ENCODE measurements at regions not wholly inside any gene's neighbourhood (a gene's known extent, or its start where the extent isn't known, plus 50 kb on each side); places are given as distances from the start of the nearest gene placed in this dataset.
"Not testable (repeated sequence)": the region's sequence is repeated elsewhere in the genome, so short reads cannot be mapped to it uniquely, and the experiment has no call there.

DNA sequence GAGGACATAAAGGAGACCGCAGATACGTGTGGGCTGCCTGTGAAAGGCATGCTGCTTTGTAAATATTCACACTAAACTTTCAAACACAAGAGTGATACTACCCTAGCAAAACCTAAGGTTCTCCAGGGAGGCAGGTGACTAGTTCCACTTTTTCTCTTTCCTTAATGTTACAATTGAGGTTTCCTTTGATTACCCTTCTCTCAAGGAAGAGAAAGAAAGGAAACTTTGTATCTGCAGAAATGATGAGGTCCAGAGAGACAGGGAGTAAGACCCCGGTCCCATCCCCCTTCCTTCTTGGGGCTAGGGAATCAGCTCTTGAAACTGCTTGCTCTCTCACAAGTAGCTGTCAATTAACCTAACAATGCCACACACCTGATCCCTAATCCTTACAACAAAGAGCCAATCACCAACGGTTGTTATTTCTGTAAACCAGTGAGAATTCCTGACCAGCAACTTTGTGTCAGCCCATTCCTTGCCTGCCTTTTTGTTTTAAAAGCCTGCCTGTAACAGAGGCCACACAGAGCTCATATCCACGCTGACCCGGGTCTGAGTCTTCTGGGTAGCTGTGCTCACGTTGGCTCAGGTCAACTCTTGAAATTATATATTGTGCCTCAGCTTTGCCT is 754.8 kb upstream of the FRG1 start:
- DNase-seq (ENCODE audit: low spot score) = no peak

DNA sequence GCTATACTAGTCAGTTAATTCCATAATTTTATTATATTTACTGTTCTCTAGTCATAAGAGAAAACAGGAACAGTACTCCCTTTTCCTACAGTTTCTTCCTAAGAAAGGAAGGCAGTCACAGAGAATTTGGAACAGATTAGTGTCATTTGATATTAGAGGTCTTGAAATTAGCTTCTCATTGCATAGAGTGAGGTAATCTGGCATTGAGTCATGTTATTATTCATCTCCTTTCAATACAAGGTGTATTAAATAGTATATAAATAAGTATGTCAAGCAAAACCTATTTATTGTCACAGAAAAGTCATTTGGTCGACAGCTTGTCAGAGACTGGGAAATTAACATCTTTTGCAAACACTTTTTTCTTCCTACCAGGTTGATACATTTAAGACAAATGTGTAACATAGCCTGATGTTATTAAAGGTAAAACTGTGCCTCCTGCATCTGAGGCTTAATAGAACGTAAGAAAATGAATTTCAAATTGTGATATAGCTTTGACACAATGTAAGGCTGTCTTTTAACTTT is 753.1 kb upstream of the FRG1 start:
- DNase-seq (ENCODE audit: low spot score) = no peak

DNA sequence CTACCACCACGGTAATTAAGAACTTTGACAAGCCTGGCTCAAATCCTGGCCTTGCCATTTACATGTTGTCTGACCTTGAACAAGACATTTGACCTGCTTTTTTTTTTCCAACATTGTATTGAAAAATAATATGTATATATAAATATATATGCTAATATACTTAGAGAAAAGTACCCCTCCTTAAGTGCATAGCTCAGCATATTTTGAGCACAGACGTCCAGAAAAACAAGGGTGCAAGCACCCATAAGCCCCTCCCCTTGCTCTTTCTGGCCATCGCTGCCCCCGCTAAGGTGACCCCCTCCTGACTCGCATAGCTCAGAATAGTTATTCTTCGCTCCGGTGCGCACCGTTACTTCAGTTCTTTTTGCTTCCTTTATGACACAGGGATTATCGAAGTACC is 742.0 kb upstream of the FRG1 start:
- no peak for DNase-seq (ENCODE audit: low spot score)

DNA sequence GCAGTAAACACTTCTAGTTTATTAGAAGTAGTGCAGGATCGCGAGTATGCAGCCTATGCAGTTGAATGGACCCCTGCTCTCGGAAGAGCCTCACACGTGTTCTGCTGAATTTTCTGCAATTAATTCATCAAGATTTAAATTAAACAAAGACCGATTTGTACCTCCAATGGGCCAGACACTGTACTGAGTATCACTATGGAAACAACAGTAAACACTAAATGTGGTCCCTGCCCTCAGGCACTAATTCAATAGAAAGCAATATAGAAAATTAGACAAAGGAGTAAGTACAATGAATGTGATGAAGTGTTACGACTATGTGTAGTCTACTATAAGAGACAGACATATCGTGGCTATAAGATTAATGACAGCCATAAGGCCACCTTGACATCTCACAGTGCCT is 740.3 kb upstream of the FRG1 start:
- no peak for DNase-seq (ENCODE audit: low spot score)

DNA sequence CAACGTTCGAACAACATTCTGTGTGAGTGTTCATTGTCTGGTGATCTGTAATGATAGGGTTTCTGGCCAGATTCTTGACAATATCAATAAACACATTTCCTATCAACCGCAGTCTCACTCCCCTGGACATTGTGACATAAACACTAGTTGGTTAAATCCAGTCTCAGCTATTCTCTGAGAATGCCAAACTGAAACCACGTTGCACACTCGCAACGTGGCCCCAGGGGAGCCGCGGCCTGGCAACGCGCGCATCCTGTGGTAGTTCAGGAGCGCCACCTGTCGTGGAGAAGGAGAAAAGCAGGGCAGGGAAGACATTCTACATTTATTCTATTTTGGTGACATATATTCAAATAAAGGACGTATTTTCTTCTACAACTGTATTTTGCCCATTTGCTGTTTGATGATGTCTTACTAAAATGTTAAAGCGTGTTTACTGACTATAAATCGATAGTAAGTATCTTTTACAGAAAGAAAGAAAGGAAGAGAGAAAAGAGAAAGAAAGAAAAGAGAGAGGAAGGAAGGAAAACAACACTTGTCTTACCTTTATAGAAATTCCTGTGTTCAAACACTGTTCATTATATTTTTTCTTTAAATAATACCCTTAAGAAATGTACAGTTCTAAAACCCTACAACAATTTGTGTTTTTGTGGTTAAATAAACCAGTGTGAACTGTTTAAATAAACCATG is 738.3 kb upstream of the FRG1 start:
- peak; percentile 61 for DNase-seq (ENCODE audit: low spot score)

- DNase-seq (ENCODE audit: low spot score) = peak; percentile 23
Observed at GRCh38 chr4:189202869-189203271, 737.8 kb upstream of the FRG1 start.

DNA sequence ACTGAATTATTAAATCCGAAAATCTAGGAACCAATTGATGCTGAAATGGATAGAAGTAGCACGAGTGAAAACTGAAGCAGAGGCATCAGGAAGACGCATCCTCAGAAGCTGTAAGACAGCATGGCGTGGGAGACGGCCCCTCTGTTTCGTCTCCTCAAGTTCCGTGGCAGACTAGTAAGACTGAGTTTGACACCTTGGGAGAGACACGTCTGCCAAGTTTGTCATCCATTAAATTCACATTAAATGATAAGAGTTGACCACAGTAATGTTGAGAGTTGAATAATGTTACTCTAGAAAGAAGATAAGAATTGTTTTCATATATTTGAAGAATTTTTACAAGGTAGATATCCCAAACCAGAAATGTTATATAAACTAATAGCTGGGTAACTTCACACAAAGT is 736.1 kb upstream of the FRG1 start:
- DNase-seq (ENCODE audit: low spot score) = no peak

GRCh38 chr4:189206953-189207352 is 733.7 kb upstream of the FRG1 start:
- DNase-seq (ENCODE audit: low spot score) = no peak

- DNase-seq (ENCODE audit: low spot score) = no peak
Observed at GRCh38 chr4:189207872-189208271, 732.8 kb upstream of the FRG1 start.

GRCh38 chr4:189215574-189215973 is 725.1 kb upstream of the FRG1 start:
- no peak for DNase-seq (ENCODE audit: low spot score)

GRCh38 chr4:189221691-189222090 is 719.0 kb upstream of the FRG1 start:
- no peak for DNase-seq (ENCODE audit: low spot score)

- DNase-seq (ENCODE audit: low spot score) = no peak
Observed at GRCh38 chr4:189228726-189229125, 711.9 kb upstream of the FRG1 start.

DNA sequence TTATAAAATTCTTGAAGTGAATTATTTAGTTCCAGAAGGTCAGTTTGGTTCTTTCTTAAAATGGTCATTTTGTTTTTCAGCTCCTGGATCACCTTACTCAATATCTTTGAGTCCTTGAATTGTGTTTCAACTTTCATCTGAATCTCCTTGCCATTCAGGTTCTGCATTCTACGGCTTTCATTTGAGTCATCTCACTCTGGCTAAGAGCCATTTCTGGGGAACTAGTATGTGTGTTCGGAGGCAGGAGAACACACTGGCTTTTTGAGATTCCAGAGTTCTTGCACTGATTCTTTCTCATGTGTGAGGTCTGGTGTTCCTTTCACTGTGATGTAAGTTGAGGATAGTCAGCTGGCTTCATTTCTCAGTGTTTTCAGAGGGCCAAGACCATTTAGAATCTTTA is 708.4 kb upstream of the FRG1 start:
- DNase-seq (ENCODE audit: low spot score) = no peak

DNA sequence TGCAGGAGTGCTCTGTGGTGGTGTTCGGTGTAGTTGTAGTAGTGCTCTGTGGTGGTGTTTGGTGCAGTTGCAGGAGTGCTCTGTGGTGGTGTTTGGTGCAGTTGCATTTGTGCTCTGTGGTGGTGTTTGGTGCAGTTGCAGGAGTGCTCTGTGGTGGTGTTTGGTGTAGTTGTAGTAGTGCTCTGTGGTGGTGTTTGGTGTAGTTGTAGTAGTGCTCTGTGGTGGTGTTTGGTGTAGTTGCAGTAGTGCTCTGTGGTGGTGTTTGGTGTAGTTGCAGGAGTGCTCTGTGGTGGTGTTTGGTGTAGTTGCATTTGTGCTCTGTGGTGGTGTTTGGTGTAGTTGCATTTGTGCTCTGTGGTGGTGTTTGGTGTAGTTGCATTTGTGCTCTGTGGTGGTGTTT is 706.9 kb upstream of the FRG1 start:
- not testable (repeated sequence) for DNase-seq (ENCODE audit: low spot score)

DNA sequence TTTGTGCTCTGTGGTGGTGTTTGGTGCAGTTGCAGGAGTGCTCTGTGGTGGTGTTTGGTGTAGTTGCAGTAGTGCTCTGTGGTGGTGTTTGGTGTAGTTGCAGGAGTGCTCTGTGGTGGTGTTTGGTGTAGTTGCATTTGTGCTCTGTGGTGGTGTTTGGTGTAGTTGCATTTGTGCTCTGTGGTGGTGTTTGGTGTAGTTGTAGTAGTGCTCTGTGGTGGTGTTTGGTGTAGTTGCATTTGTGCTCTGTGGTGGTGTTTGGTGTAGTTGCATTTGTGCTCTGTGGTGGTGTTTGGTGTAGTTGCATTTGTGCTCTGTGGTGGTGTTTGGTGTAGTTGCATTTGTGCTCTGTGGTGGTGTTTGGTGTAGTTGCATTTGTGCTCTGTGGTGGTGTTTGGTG is 705.7 kb upstream of the FRG1 start:
- DNase-seq (ENCODE audit: low spot score) = not testable (repeated sequence)

DNA sequence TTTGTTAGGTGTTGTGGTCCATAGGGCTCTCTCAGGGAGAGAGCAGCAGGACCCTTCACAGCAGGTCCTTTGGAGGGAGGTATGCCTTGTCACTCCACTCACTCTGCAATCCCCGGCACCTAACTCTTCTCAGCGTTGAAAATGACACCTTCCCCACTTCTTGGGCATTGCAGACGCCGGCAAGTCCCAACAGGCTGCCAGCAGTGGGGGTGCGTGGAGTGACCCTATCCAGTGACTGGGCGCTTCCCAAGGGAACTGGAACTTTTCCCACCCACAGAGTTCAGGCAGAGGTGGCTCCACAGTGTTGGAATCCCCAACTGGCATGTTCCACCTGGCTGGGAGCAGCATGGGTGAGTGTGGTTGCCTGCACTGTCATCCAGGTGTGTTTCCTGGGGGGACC is 705.1 kb upstream of the FRG1 start:
- no peak for DNase-seq (ENCODE audit: low spot score)

GRCh38 chr4:189236321-189236720 is 704.4 kb upstream of the FRG1 start:
- not testable (repeated sequence) for DNase-seq (ENCODE audit: low spot score)

DNA sequence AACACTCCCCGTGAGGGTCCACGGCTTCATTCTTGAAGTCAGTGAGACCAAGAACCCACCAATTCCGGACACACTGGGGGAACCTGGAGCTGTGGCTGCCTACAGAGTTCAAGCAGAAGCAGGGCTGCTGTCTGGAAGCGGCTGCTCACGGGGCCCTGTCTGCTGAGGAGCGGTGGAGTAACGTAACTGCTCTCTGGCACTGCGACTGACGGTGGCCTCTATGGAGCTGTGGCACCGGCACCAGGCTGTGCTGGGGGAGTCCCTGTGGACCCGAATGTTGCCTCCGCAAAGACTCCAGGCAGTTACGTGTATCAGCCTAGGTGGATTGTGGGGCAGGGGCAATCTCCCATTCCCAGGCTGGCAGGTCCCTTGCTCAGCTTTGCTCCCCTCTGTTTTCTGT is 703.3 kb upstream of the FRG1 start:
- DNase-seq (ENCODE audit: low spot score) = no peak

DNA sequence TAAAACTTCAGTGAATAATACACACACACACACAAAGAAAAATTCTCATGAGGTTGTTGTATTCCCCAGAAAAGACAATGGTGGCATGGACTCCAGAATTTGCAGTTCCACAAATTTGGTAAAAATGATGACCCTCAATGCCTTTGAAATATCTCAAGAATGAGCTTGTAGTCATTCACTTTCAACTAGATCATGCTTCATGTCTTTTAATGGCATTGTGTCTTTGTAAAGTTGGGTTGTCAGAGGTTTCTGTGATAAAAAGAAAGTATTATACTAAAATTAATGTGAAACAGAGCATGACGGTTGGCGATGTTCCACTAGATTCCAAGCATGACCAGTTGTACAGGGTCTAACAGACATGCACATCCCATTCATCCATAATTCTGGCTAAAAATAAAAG is 685.0 kb upstream of the FRG1 start:
- peak; percentile 54 for DNase-seq (ENCODE audit: low spot score)

GRCh38 chr4:189261475-189261874 is 679.2 kb upstream of the FRG1 start:
- no peak for DNase-seq (ENCODE audit: low spot score)

DNA sequence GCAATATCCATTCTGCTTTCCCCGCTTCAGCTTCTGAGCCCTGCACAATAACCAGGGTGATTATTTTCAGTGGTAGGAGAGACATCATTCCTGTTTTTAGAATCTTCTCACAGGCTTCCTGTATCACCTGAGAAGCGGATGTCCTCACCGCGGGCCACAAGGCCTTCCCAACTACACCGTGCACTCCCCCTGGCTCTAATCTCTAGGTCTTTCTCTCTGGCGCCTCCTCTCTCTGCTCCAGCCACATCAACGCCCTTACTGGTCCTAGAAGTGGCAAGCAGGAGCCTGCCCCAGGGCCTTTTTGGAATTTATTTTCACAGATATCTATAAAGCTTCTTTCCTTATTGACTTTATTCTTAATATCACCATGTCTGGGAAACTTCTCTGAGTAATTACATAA is 675.2 kb upstream of the FRG1 start:
- DNase-seq (ENCODE audit: low spot score) = no peak

DNA sequence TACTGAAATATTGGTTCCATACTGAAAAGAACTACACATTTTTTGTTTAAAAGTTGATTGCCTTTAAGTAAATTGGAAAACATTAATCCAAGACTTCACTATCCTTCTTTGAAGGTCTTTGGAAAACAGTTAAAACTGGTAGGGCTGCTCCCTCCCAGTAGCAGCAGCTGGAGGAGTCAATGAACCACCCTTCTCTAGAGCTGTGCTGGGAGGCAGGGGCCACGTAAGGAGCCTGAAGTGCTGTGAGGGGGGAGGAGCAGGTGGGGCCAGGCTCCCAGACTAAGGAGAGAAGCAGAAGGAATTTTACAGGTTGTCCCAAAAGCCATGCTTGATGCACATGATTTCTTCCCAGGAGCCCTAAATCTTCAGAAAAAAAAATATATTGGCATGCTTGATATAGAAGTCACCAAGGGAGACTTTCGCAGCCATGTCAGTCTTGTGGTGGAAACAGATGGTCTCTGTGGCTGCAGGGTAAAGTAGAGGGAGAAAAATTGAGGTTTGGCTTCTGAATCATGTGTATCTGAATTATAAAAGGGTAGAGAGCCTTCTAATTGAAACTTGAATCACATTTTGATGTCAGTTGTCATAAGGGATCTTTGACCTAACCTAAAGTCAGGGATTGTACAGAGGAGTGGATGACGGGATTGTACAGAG is 673.2 kb upstream of the FRG1 start:
- no peak for DNase-seq (ENCODE audit: low spot score)

- no peak for DNase-seq (ENCODE audit: low spot score)
Observed at GRCh38 chr4:189278597-189279165, 662.0 kb upstream of the FRG1 start.
